ENCODE measurements at regions not wholly inside any gene's neighbourhood (a gene's known extent, or its start where the extent isn't known, plus 50 kb on each side); places are given as distances from the start of the nearest gene placed in this dataset.

DNA sequence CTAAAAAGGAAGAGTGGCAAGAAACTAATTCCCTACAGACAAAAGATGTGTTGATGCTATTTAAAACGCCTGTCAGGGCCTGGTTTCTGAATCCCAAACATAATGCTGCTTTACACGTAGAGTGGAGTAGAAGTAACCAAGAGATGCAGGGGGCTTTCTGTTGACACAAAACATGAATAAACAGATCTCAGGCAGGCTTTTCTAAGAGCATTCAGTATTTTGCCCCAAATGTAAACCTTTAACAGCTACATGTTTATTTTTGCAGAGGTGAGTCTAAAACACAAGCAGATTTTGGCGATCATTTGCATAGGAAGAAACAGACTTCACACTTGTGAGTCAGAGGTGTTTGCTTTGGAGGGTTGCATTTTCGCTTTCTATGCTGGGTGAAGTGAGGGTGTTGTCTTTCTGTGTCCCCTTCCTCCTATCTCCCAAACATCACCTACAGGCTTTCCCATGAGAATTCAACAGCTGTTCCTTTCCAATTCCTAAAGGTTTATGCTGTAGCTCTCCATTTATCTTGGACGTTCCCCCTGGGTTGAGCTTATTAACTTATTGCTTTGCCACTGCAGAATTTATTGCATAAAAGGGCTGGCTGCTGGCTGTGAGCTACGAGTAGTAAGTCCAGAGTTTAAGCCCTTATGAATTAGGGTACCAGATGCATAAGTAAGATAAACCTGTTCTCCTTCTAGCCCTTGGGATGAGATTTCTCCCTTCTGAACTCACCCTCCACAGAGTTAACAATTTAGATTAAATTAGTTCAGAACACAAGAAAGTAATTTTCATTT lies 156.7 kb downstream of the DIPK2A start (continued):
- TF ChIP-seq REST (IDR thresholded peaks at IDR 0.05) (no peak), RXRA (IDR thresholded peaks at IDR 0.05) (no peak)

DNA sequence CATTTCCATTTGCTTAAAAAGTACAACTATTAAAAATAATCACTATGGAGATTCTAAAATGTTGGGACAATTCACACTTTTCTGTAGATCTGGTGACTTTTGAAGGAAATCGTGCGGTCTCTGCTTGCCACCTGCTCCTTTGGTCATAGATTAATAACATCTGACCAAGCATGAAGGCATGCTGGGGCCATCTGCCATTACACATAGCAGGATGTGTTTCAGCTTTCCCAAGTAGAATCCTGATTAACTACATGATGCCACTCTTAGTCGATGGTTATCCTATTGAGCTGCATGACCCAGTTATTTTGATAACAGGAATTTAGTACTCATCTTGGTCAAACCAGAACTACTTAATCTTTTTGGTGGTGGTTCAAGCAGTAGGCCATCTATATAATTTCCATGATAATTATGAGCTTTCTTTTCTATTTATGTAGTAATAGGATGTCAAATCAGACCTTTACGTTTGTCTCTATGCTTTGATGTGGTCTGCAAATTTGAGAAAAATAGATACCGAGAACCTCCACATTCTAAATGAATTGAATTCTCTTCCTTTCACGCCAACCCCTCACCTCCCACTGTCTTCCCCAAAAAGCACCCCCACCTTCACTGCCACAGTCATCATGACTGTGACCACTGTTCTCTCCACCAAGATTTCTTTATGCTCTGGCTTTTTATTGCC lies 158.1 kb downstream of the DIPK2A start:
- 95% methylated on average over 6 of the region's 6 CpGs for WGBS
- no peaks in the 10 kb centered on the region for H3K9me3 ChIP-seq (ENCODE audit: control insufficient read depth in 4 of 4, low read length in 3 of 4)
- H3K27ac ChIP-seq (ENCODE audit: low read depth in 1 of 2, low read length in 2 of 2) = no peak overlapping the region

More for the DNA sequence above, 158.1 kb downstream of the DIPK2A start:
- TF ChIP-seq NR2F2 (IDR thresholded peaks at IDR 0.05) (no peak), TAF1 (conservative IDR thresholded peaks at IDR 0.05) (no peak), CTCF (IDR thresholded peaks at IDR 0.05; ENCODE audit: low read depth, low read length, missing input control) (no peak), RXRA (IDR thresholded peaks at IDR 0.05) (no peak), GABPA (IDR thresholded peaks at IDR 0.05 in 1 of 2, conservative IDR thresholded peaks at IDR 0.05 in 1 of 2) (no peak), HNF4G (IDR thresholded peaks at IDR 0.05) (no peak), EGR1 (IDR thresholded peaks at IDR 0.05; ENCODE audit: low read depth in 2 of 2) (no peak), YY1 (IDR thresholded peaks at IDR 0.05) (no peak)
- TF ChIP-seq, protein P1, sequence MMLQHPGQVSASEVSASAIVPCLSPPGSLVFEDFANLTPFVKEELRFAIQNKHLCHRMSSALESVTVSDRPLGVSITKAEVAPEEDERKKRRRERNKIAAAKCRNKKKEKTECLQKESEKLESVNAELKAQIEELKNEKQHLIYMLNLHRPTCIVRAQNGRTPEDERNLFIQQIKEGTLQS (IDR thresholded peaks at IDR 0.05) = no peak
- TF ChIP-seq, protein P2, sequence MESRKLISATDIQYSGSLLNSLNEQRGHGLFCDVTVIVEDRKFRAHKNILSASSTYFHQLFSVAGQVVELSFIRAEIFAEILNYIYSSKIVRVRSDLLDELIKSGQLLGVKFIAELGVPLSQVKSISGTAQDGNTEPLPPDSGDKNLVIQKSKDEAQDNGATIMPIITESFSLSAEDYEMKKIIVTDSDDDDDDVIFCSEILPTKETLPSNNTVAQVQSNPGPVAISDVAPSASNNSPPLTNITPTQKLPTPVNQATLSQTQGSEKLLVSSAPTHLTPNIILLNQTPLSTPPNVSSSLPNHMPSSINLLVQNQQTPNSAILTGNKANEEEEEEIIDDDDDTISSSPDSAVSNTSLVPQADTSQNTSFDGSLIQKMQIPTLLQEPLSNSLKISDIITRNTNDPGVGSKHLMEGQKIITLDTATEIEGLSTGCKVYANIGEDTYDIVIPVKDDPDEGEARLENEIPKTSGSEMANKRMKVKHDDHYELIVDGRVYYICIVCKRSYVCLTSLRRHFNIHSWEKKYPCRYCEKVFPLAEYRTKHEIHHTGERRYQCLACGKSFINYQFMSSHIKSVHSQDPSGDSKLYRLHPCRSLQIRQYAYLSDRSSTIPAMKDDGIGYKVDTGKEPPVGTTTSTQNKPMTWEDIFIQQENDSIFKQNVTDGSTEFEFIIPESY (IDR thresholded peaks at IDR 0.05) = no peak
- no peak for DNase-seq (ENCODE audit: low spot score)
- Histone ChIP-seq H3K9ac (ENCODE audit: low read depth in 1 of 2, low read length in 2 of 2) (no peak overlapping the region), H3K27me3 (ENCODE audit: control insufficient read depth in 4 of 4, insufficient read depth in 4 of 4, low read length in 3 of 4) (no peaks in the 10 kb centered on the region), H3K4me1 (ENCODE audit: control insufficient read depth in 4 of 4, insufficient read depth in 4 of 4, low read length in 3 of 4) (no peaks in the 10 kb centered on the region), H3K4me3 (ENCODE audit: low read depth in 1 of 3, low read length in 3 of 3) (no peak overlapping the region), H3K36me3 (ENCODE audit: control insufficient read depth in 4 of 4, insufficient read depth in 3 of 4, low read depth in 1 of 4, low read length in 3 of 4) (no peaks in the 10 kb centered on the region)
